CD4-positive, alpha-beta T cell treated with Interleukin-12 subunit alpha and Interleukin-12 subunit beta, for 1 hour (primary cell): ENCODE measurements at regions not wholly inside any gene's neighbourhood (a gene's known extent, or its start where the extent isn't known, plus 50 kb on each side); places are given as distances from the start of the nearest gene placed in this dataset.
"Not testable (repeated sequence)": the region's sequence is repeated elsewhere in the genome, so short reads cannot be mapped to it uniquely, and the experiment has no call there.

ENCODE experiments used
- DNase-seq: peaks from one replicate; pipeline ENCODE4 v3.0.0-alpha.2; 2020

- no peak for DNase-seq
Measured at GRCh38 chr18:33853187-33853586, 275.2 kb downstream of the ASXL3 start.

- no peak for DNase-seq
Measured at GRCh38 chr18:33851546-33852078, 273.6 kb downstream of the ASXL3 start.

- no peak for DNase-seq
Measured at GRCh38 chr18:33849731-33850130, 271.7 kb downstream of the ASXL3 start.

GRCh38 chr18:33844232-33844631 lies 266.2 kb downstream of the ASXL3 start:
- DNase-seq = no peak

GRCh38 chr18:33841221-33841967 lies 263.4 kb downstream of the ASXL3 start:
- DNase-seq = no peak

- no peak for DNase-seq
Measured at GRCh38 chr18:33840212-33840593, 262.2 kb downstream of the ASXL3 start.

GRCh38 chr18:33839452-33840211 lies 261.6 kb downstream of the ASXL3 start:
- DNase-seq = no peak

GRCh38 chr18:33838054-33838453 lies 260.0 kb downstream of the ASXL3 start:
- no peak for DNase-seq

GRCh38 chr18:33837191-33837590 lies 259.2 kb downstream of the ASXL3 start:
- no peak for DNase-seq

- DNase-seq = no peak
Measured at GRCh38 chr18:33836564-33836963, 258.5 kb downstream of the ASXL3 start.

- DNase-seq = no peak
Measured at GRCh38 chr18:33835419-33835818, 257.4 kb downstream of the ASXL3 start.

GRCh38 chr18:33833842-33834241 lies 255.8 kb downstream of the ASXL3 start:
- DNase-seq = no peak

GRCh38 chr18:33831424-33831823 lies 253.4 kb downstream of the ASXL3 start:
- no peak for DNase-seq

GRCh38 chr18:33830213-33830612 lies 252.2 kb downstream of the ASXL3 start:
- DNase-seq = no peak

GRCh38 chr18:33828949-33829348 lies 250.9 kb downstream of the ASXL3 start:
- DNase-seq = no peak

- no peak for DNase-seq
Measured at GRCh38 chr18:33826151-33826550, 248.1 kb downstream of the ASXL3 start.

GRCh38 chr18:33821503-33821902 lies 243.5 kb downstream of the ASXL3 start:
- DNase-seq = no peak

- DNase-seq = no peak
Measured at GRCh38 chr18:33820517-33821371, 242.7 kb downstream of the ASXL3 start.

GRCh38 chr18:33819692-33820343 lies 241.8 kb downstream of the ASXL3 start:
- not testable (repeated sequence) for DNase-seq

GRCh38 chr18:33818145-33818544 lies 240.1 kb downstream of the ASXL3 start:
- no peak for DNase-seq

GRCh38 chr18:33817096-33817495 lies 239.1 kb downstream of the ASXL3 start:
- no peak for DNase-seq

- no peak for DNase-seq
Measured at GRCh38 chr18:33814546-33814945, 236.5 kb downstream of the ASXL3 start.

GRCh38 chr18:33812186-33812585 lies 234.2 kb downstream of the ASXL3 start:
- no peak for DNase-seq
